BJ (cell line): ENCODE measurements at regions not wholly inside any gene's neighbourhood (a gene's known extent, or its start where the extent isn't known, plus 50 kb on each side); places are given as distances from the start of the nearest gene placed in this dataset.
"Not testable (repeated sequence)": the region's sequence is repeated elsewhere in the genome, so short reads cannot be mapped to it uniquely, and the experiment has no call there.

Source experiments
- CTCF ChIA-PET: fragments of 350-600 bp; formaldehyde crosslinking; extraction: SDS; loops from one replicate; lab custom pipeline; 2021; ENCODE audit warnings: antibody characterized with exemption, inconsistent platforms; lab: Yijun Ruan, JAX
- POLR2A ChIA-PET: fragments of 300-600 bp; sonication (Branson Sonifier 250); formaldehyde crosslinking; extraction: SDS; loops from one replicate; lab custom pipeline; 2021; ENCODE audit warnings: antibody characterized with exemption; lab: Charles Lee
- DNase-seq: peaks from one replicate; pipeline ENCODE4 v3.0.0-alpha.2; 2011; ENCODE audit warnings: low read depth
- H3K27me3 ChIP-seq: 2 replicates; pipeline ENCODE4 v1.6.0; 2011; ENCODE audit warnings: low read length; ENCODE audit not compliant: control insufficient read depth, insufficient read depth
- H3K36me3 ChIP-seq: 2 replicates; pipeline ENCODE4 v1.5.1; 2011; ENCODE audit warnings: low read length; ENCODE audit not compliant: control insufficient read depth, insufficient read depth
- H3K4me3 ChIP-seq: 2 replicates; pipeline ENCODE4 v1.5.1; 2011; ENCODE audit warnings: low read depth, mild to moderate bottlenecking, control low read depth, low read length
- TF ChIP-seq, protein P1 (sequence below): IDR thresholded peaks from 2 replicates; pipeline ENCODE4 v1.5.1; 2011; ENCODE audit warnings: low read depth, mild to moderate bottlenecking, control low read depth, inconsistent platforms, low read length, moderate library complexity; ENCODE audit not compliant: insufficient read depth

DNA sequence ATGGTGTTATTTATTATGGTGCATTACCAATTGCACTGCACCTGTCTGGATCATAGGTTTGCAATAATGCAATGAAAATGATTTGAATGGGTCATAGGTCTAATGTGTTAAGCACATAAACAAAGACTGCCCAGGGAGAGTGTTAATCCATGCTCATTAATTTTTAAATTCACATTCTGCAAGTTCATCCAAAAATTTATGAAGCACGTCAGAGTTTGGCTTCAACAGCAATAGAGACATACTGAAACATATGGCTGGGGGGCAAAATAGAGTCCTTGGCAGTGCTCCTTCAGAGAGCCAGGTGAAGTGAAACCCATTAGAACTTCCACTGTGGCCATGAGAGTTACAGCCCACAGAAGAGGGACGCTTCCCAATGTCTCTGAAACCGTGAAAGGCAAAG is 441.1 kb downstream of the POM121L12 start:
- Histone ChIP-seq H3K4me3 (no peak overlapping the region), H3K27me3 (no peaks in the 10 kb centered on the region), H3K36me3 (no peaks in the 10 kb centered on the region)
- POLR2A ChIA-PET = no interaction called here
- TF ChIP-seq, protein P1, sequence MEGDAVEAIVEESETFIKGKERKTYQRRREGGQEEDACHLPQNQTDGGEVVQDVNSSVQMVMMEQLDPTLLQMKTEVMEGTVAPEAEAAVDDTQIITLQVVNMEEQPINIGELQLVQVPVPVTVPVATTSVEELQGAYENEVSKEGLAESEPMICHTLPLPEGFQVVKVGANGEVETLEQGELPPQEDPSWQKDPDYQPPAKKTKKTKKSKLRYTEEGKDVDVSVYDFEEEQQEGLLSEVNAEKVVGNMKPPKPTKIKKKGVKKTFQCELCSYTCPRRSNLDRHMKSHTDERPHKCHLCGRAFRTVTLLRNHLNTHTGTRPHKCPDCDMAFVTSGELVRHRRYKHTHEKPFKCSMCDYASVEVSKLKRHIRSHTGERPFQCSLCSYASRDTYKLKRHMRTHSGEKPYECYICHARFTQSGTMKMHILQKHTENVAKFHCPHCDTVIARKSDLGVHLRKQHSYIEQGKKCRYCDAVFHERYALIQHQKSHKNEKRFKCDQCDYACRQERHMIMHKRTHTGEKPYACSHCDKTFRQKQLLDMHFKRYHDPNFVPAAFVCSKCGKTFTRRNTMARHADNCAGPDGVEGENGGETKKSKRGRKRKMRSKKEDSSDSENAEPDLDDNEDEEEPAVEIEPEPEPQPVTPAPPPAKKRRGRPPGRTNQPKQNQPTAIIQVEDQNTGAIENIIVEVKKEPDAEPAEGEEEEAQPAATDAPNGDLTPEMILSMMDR = no peak
- DNase-seq = no peak
- CTCF ChIA-PET = no interaction called here

DNA sequence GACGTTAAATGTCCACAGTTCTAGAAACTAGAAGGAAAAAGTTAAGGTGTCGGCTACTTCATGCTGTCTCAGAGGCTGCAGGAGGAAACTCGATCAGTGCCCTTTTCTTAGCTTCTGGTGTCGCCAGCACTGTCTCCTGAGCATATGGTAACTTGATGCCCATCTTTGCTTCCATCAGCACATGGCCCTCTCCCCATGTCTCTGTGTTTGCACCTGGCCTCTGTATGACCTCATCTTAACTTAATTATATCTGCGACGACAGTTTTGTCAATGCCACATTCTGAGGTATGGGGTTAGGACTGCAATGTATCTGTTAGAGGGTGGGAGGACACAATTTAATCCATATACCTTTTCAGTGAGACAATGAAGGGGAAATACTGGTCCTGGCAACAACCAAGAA is 449.9 kb downstream of the POM121L12 start:
- Histone ChIP-seq H3K27me3 (no peaks in the 10 kb centered on the region), H3K4me3 (no peak overlapping the region), H3K36me3 (no peaks in the 10 kb centered on the region)
- CTCF ChIA-PET = no interaction called here
- DNase-seq = no peak
- TF ChIP-seq, protein P1 = no peak
- POLR2A ChIA-PET = no interaction called here

DNA sequence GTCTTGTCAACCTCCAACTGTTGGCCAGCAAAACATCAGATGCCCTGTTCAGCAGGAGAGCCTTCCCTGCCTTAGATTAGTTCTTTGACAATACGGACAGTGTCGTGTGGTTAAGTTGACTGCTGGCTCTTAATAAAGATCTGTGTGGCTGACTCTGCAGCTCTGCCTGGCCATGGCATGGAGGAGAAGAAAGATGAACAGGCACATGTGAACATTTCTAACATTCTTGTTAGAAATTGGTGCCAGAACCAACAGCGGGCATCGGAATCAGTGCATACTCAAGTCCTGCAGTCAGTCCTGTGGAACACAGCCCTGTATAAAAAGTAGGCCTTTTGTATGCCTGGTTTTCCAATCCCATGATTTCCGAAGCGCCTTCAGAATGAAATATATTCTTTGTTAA is 455.6 kb downstream of the POM121L12 start:
- ChIA-PET POLR2A (no interaction called here), CTCF (no interaction called here)
- Histone ChIP-seq H3K27me3 (no peaks in the 10 kb centered on the region), H3K36me3 (no peaks in the 10 kb centered on the region), H3K4me3 (no peak overlapping the region)
- no peak for DNase-seq
- TF ChIP-seq, protein P1 = no peak

DNA sequence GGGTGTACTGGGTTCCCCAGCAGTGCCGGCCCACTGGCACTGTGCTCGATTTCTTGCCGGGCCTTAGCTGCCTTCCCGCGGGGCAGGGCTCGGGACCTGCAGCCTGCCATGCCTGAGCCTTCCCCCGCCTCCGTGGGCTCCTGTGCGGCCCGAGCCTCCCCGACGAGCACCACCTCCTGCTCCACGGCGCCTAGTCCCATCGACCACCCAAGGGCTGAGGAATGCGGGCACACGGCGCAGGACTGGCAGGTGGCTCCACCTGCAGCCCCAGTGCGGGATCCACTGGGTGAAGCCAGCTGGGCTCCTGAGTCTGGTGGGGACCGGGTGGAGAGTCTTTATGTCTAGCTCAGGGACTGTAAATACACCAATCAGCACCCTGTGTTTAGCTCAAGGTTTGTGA is 459.7 kb downstream of the POM121L12 start:
- CTCF ChIA-PET, DNase-seq, POLR2A ChIA-PET, H3K4me3 ChIP-seq, H3K36me3 ChIP-seq, H3K27me3 ChIP-seq: not testable (repeated sequence)

DNA sequence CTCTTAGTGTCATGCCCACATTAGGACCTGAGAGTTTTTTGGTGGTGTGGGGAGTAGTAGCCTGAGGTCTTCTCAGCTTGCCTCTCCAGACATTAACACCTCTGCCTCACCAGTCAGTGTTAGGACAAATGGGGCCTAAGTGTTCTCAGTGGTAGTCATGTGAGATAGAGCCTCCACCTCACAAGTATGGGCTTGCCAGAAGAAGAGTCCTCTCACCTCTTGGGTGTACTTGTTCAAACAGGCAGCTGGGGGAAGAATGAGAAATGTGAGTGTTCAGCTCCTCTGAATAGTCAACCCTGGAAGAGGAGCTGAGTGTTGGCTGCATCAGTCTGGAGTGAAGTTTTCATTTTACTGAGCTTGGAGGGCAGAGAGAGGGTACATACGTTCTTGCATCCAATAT is 464.6 kb downstream of the POM121L12 start:
- Histone ChIP-seq H3K36me3 (no peaks in the 10 kb centered on the region), H3K27me3 (no peaks in the 10 kb centered on the region), H3K4me3 (no peak overlapping the region)
- CTCF ChIA-PET = no interaction called here
- TF ChIP-seq, protein P1 = no peak
- DNase-seq = no peak
- POLR2A ChIA-PET = no interaction called here

DNA sequence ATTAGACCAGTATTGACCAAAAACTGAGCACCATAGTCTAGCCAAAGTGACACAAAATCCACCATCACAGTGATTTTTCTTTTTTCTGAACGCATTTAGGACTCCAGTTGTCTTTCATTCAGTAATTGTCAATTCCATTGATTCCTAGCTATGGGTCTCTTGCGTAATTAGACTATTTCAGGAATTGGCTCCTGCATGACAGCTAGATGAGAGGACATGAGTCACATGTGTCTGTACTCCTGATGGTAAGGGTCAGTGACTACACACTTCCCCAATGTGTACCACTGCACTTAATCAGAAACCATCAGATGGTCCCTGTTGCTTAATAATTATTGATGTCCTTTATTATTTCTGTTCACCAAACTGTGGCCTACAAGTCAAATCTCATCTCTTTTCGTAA is 469.5 kb downstream of the POM121L12 start:
- Histone ChIP-seq H3K36me3 (no peaks in the 10 kb centered on the region), H3K27me3 (no peaks in the 10 kb centered on the region), H3K4me3 (no peak overlapping the region)
- POLR2A ChIA-PET = no interaction called here
- CTCF ChIA-PET = no interaction called here
- TF ChIP-seq, protein P1 = no peak
- no peak for DNase-seq
